ENCODE measurements at regions not wholly inside any gene's neighbourhood (a gene's known extent, or its start where the extent isn't known, plus 50 kb on each side); places are given as distances from the start of the nearest gene placed in this dataset.

GRCh38 chr22:26744892-26745808 lies 87.8 kb downstream of the MIAT start:
- no peak for DNase-seq (ENCODE audit: low read depth)
- no peak overlapping the region for H3K4me3 ChIP-seq (ENCODE audit: control insufficient read depth, low read depth, low read length)
- no peak for TF ChIP-seq CTCF (conservative IDR thresholded peaks at IDR 0.05; ENCODE audit: control insufficient read depth, insufficient read depth, low read depth, low read length)

GRCh38 chr22:26746311-26746710 lies 88.9 kb downstream of the MIAT start:
- TF ChIP-seq CTCF (conservative IDR thresholded peaks at IDR 0.05; ENCODE audit: control insufficient read depth, insufficient read depth, low read depth, low read length) = no peak
- no peak overlapping the region for H3K4me3 ChIP-seq (ENCODE audit: control insufficient read depth, low read depth, low read length)
- no peak for DNase-seq (ENCODE audit: low read depth)

GRCh38 chr22:26748845-26749244 lies 91.5 kb downstream of the MIAT start:
- H3K4me3 ChIP-seq (ENCODE audit: control insufficient read depth, low read depth, low read length) = no peak overlapping the region
- no peak for TF ChIP-seq CTCF (conservative IDR thresholded peaks at IDR 0.05; ENCODE audit: control insufficient read depth, insufficient read depth, low read depth, low read length)
- DNase-seq (ENCODE audit: low read depth) = no peak

- TF ChIP-seq CTCF (conservative IDR thresholded peaks at IDR 0.05; ENCODE audit: control insufficient read depth, insufficient read depth, low read depth, low read length) = no peak
- DNase-seq (ENCODE audit: low read depth) = no peak
- H3K4me3 ChIP-seq (ENCODE audit: control insufficient read depth, low read depth, low read length) = no peak overlapping the region
Measured at GRCh38 chr22:26751217-26751616, 93.8 kb downstream of the MIAT start.

GRCh38 chr22:26753125-26753862 lies 95.9 kb downstream of the MIAT start:
- peak; percentile 14 for TF ChIP-seq CTCF (conservative IDR thresholded peaks at IDR 0.05; ENCODE audit: control insufficient read depth, insufficient read depth, low read depth, low read length)
- H3K4me3 ChIP-seq (ENCODE audit: control insufficient read depth, low read depth, low read length) = no peak overlapping the region
- DNase-seq (ENCODE audit: low read depth) = no peak

GRCh38 chr22:26756675-26757293 lies 99.4 kb downstream of the MIAT start:
- peak; percentile 46 for DNase-seq (ENCODE audit: low read depth)
- peak overlapping the region; percentile 29 for H3K4me3 ChIP-seq (ENCODE audit: control insufficient read depth, low read depth, low read length)

More at GRCh38 chr22:26756675-26757293, 99.4 kb downstream of the MIAT start:
- TF ChIP-seq CTCF (conservative IDR thresholded peaks at IDR 0.05; ENCODE audit: control insufficient read depth, insufficient read depth, low read depth, low read length) = peak; percentile 41

Measured in fibroblast of mammary gland (primary cell).